GM18508 (cell line): ENCODE measurements at regions not wholly inside any gene's neighbourhood (a gene's known extent, or its start where the extent isn't known, plus 50 kb on each side); places are given as distances from the start of the nearest gene placed in this dataset.
"Not testable (repeated sequence)": the region's sequence is repeated elsewhere in the genome, so short reads cannot be mapped to it uniquely, and the experiment has no call there.

Experiments
- ATAC-seq: cut with Tn5 transposase; IDR thresholded peaks from one replicate; pipeline ENCODE4 v1.9.1; 2021; ENCODE audit warnings: moderate number of reproducible peaks; ENCODE audit not compliant: insufficient read depth, unreplicated experiment

DNA sequence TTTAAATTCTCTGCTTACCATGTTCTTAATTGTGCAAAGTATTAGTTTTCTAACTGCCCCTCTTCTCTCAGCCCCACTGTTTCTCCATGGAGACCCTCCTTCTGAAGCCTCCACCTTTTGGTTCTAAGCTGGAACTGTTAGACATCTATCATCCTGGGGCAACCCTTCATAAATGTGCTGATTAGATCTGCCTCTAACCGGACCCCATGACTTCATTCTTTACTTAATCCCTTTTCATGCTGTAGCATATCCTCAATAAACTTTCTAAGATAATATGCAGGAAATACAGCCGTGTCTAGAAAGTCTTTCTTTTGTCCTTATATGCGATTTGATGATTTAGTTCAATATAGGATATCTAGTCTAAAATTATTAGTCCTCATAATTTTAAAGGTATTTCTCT, 1020.1 kb downstream of the ADGRL2 start:
- no peak for ATAC-seq

DNA sequence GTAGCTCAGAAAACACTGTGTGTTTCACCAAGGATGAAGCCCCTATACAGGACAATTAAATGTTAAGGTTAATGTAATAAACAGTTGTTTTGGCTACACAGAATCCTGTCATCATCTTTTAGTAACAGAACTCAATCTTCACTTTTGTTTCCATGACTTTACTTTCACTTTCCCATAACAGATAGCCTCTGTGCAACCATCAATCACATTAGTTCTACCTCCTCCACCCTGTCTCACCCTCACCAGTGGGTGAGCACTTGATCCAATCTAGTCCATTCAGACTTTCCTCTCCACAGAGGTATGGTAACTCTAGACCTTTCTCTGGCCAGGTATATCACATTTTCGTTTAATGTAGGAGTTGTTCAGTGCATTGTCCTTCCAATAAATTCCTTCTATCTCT, 1018.5 kb downstream of the ADGRL2 start:
- peak; percentile 75 for ATAC-seq

DNA sequence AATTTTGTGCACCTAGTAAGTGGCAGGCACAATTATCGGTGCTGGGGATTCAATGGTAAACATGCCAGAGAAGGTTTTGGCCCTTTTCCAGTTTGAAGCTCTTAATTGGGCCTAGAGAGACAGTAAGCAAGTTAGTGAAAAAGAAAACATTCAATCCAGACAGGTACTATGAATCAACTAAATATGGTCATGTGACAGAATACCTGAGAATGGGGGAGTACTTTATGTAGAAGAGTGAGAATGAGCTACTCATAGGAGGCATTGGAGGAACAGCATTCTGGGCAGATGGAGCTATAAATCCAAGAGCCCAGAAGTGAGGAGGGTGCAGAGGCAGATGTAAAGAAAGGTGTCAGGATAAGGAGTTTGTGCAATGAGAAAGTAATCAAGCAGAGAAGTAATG, 1017.9 kb downstream of the ADGRL2 start:
- no peak for ATAC-seq

DNA sequence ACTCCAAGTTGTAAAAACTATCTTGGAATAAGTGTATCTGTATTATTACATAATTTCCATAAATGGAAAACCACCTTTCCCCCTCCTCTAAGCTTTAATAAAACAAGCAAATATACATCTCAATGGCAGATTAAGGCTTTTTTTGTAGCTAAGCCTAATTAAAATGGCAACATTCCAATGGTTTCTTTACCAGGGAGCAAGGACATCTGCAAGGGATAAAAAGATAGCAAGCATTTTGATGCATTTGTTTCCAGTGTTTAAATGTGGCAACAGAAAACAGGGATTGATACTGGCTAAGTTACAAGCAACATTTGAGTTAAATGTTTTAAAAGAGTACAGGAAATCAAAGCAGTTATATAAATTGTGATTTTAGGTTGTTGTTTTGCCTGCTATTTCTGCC, 1012.7 kb downstream of the ADGRL2 start:
- ATAC-seq, result no peak

DNA sequence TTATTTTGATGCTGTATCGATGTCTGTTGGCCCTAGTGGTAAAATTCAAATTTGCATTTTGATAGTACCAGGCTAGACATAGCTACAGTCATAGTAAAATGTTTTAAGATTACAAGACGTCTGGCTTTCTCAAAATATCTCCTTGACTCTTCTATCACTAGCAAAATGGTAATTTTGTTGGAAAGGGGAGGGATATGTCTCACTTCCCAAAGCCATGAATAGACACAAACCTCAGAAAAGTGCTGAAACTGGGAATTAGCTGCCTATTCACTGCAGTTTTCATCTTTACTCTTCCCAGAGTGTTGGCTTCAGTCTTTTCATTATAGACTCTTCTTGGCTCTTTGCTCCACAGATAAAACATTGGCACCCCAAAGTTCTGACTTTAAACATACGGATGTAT, 1009.9 kb downstream of the ADGRL2 start:
- no peak for ATAC-seq

DNA sequence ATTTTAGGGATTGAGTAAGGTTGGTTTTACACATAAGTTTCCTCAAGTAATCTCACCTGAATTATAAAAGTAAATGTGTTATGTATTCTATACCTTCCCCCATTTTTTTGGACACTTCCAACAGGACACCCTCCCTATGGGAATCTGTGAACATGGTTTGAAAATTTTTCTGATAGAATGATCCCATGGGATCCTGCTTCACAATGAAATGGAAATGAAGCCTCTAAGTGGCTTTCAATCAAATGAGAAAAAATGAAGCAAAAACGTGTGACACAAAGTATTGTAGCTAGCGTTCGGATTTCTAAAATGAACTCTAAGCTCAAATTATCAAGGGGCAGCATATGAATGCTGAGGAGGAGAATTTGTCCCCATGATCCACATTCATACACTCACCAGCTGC, 1006.8 kb downstream of the ADGRL2 start:
- ATAC-seq, result no peak

DNA sequence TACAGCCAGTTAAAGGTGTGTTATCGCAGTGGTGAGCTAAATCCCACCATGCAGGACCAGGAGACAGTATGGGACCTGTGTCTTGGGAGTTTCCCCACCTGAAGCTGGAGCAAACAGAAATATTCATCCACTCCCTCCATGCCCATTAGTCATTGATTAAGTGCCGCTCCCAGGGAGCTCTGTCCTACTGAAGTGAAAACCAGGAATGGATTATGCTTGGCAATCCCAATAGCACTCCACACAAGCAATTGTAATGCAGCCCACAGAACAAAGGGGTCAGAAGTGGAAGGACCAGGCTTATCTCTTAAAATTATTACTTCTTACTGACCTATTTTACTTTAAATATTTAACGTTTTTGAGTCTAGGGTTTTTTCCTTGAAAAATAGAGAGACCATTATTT, 1005.4 kb downstream of the ADGRL2 start:
- no peak for ATAC-seq

DNA sequence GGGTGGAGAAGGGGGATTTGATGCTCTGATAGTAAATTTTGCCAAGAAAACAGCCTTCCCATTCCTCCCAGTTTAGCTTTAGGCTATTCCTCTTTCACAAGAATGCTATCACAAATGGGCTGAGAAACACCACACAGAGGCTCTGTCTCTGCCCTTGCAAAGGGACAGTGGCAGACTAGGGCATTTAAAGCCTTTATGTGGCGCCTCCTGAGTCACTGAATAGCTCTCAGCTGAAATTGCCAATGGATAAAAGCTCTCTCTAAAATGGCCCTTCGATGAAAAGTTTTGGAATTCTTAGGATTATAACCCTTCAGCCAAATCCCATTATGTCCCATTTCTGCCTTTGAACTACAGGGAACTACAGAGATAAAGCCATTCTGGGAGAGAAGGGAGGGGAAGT, 1000.4 kb downstream of the ADGRL2 start:
- no peak for ATAC-seq

DNA sequence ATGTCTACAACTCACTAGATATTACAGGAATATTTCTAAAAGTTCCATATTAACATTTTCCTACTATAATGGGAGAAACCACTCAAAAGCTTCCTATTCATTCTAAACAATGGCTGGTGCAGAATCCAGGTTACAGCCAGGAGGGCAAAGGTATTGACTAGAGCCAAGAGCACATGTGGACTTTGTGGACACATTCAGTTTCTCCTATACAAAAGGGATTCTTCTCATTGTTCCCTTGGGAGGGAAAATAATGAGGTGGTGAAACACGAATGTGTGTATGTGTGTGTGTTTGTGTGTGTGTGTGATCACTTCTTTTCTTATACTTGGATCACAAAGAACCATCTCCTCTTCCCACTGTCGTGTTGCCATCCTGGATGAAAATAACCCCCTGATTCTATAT, 1000.0 kb downstream of the ADGRL2 start:
- ATAC-seq, result no peak

DNA sequence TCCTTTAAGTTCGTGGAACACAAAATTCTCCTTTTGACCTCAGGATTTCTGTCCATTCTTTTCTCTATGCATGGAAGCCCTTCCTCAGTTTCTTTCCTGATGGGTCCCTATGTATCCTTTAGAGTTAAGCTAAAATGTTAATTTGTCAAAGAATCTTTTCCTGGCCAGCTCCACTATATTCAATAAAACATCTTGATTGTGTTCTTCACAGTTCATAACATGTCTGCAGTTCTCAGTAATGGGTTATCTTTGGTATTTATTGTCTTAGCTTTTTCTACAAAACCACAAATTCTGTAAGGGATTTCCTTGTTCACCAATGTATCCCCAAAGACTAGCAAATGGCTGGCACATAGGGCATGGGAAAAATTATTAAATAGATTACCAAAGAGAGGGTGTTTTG, 998.5 kb downstream of the ADGRL2 start:
- ATAC-seq, result no peak

DNA sequence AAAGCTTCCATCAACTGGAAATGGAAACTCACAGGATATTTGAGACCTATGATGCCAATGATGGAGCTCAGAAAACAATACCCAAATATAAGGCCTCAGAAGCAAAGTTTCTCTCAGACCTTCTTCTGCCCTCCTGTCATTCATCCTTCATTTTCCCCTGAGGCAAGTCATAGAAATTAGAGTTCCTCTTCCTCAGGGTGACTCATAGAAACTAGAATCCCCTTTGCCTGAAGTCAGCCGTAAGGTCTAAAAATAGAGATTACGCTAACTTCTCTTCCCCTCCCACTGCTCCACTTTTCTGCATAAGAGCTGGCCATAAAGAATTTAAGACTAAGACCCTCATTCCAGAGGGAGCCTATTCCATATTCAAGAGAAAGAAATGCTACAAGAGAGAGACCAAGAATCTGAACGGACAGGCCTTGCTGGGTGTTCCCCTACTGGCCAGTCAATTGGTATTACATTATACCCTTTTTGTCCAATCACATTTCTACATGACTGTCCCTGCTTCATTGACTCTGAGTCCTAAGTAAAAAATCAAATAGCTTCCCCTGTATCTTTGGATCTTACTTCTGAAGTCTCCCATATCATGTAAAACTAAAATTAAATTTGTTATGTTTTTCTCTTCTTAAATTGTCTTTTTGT, 994.9 kb downstream of the ADGRL2 start:
- peak; percentile 77 for ATAC-seq

DNA sequence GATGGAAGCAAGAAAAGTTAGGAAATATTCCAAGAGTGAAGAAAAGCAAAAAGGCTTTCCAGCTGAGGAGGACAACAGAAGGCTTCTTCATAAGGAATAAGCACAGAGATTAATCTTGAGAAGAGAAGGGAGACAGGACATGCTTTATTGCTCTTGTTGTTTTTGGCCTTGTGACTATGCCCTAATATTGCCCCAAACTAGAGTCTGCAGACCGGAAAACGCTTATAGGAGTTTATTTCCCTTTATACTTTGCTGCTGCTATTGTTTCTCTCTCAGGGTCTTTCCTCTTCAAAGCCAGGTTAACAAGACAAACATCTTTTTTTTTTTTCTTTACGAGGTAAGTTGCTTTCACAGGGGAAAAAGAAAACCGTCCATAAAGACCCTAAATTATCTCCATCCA, 991.4 kb downstream of the ADGRL2 start:
- ATAC-seq, result no peak

DNA sequence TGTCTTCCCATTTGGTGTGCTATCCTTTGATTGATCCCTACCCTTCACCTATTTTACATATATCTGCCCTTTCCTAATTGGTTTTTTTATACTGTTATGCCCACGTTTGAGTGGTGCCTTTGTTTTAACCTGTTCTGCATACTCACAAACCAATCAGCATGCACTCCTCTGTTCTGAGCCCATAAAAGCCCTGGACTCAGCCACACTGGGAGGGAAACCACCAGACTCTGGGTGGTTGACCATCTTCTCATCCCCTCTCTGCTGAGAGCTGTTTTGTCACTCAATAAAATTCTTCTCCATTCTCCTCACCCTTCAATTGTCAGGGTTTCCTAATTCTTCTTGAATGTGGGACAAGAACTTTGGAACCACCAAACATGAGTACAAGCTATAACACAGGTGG, 989.8 kb downstream of the ADGRL2 start:
- ATAC-seq, result no peak

DNA sequence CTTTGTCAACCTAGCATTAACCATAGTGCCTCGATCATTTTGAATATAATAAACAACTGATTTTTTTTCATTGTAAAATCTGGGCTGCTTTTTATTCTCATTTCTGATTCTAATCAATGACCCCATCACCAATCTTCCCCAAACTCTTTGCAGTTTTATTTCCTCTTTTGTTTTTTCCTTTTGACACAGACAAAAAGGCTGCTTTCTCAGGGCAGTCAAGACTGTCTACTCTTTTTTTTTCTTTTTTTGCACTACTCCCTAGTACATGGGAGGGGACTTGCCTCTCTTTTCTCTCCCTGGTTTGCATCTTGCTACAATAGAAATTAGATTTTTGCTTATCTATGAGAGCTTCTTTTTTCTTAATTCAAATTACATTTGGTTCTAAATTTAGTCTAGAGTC, 987.9 kb downstream of the ADGRL2 start:
- no peak for ATAC-seq

DNA sequence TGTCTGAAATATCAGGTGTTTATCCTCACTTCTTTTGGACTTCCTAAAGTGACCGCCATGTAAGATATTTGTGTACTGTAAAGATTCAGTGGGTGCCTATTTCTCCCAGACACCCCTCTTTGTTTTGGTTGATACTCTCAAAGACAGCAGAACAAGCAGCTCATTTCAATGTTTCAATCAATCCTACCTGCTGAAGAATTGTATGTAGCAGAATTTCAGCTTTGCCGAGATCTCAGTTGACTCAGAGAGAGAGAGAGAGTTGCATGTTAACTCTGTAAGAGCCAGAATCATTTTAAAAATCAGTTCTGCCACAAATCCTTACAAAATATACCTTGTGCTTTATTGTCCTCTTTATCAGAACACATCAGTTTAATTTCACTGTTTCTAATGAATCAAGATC, 987.3 kb downstream of the ADGRL2 start:
- ATAC-seq, result no peak

DNA sequence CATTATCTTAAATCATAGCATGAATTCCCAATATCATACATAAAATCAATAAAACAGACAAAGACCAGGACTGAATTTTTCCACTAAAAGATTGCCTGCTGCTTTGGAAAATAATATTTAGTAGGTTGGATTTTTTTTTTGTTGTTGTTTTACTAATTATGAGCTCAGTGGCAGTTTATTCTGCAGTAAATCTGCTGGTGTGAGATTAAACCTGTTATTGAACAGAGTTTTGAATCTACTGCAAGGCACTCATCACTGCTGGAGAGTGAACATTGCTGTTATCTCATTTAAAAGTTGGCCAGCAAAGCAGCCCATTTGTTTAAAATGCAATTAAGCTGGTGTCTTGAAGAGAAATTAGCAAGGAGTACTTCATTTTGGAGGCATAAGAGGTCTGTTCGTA, 986.1 kb downstream of the ADGRL2 start:
- ATAC-seq, result no peak

DNA sequence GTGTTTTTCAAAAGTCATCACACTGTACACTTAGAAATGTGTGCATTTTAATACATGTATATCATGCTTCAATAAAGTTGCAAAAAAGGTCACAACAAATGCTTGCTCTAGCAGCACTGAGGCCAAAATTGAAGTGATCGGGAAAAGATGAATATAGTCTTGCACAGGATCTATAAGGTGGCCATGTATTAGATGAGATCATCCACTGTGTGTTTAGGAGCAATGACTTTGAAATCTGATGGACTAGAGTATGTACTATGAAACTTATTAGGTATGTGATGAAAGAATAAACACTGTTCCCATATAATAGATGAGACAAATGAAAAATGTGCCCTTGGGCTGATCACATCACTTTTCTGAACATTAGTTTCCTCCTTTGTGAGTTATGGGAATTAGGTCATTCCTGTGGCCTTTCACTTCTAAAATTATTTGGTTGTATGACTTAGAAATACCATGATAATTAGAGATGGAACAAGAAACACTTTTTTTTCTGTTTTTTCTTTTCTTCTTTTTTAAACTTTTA, 984.6 kb downstream of the ADGRL2 start:
- no peak for ATAC-seq

DNA sequence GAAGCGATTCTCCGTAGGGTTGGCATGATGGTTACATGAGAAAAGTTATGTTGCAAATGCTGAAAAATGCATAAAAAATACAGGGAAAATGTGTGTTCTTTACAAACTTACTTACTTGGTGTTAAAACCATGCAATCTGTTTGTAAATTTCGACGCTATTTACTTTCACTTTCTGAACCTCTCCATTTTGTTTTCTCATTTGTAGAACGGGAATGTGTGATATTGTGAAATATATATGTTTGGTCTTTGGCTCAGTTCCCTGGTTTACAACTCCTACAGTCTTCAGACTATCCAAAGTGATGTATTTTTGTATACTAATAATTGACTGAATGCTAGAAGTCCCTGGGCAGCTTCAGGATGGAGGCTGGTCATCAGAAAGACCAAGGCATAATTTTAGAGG, 982.3 kb downstream of the ADGRL2 start:
- no peak for ATAC-seq

DNA sequence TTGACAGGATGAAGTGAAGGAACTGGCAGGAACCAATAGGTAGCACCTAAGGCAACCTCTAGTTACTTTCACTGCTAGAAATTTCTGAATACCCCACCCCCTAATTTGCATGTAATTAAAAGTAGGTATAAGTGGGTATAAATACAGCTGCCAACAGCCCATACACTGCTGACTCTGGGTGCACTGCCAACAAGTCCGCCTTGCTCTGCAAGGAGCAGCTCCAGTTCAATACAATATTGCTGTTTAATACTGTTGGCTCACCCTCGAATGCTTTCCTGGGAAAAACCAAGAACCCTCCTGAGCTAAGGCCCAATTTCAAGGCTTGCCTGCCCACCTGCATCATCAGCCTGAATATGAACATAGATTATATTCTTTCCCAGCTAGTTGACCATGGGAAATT, 981.9 kb downstream of the ADGRL2 start:
- ATAC-seq, result no peak

DNA sequence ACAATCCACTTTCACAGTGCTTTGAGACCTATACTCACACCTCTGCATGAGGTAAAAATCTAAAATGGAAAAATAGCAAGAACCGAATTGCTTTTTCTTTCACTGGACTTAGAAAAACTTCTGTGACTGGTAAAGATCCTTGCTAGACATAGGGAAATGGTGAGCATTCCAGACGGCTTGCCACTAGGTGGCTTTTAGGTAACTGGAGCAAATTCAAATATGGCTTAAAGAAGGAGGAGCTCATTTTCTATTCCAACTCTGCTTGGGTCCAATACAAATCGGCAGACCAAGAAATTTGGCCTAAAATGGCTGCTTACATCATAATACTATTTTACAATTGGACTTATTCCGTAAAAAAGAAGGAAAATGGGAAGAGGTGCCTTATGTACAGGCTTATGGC, 977.9 kb downstream of the ADGRL2 start:
- ATAC-seq, result no peak

DNA sequence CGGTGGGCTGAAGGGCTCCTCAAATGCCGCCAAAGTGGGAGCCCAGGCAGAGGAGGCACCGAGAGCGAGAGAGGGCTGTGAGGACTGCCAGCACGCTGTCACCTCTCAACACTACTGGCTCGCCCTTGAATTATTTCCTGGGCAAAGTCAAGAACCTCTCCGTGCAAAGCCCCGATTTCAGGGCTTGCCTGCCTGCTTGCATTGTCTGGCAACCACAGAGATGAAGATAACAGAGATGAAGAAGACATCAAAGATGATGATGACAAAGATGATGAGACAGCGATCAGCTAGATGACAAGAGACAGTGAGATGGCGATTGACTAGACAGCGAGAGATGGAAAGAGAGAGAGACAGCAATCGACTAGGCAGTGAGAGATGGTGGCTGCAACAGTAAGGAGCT, 976.5 kb downstream of the ADGRL2 start:
- ATAC-seq, result no peak

DNA sequence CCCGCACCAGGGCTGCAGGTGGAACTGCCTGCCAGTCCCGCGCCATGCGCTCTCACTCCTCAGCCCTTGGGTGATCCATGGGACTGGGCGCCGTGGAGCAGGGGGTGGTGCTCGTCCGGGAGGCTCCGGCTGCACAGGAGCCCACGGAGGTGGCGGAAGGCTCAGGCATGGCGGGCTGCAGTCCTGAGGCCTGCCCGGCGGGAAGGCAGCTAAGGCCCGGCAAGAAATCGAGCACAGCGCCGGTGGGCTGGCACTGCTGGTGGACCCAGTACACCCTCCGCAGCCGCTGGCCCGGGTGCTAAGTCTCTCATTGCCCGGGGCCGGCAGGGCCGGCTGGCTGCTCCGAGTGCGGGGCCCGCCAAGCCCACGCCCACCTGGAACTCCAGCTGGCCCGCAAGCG, 976.0 kb downstream of the ADGRL2 start:
- ATAC-seq, result not testable (repeated sequence)
